SJCRH30 (cell line): ENCODE measurements at regions not wholly inside any gene's neighbourhood (a gene's known extent, or its start where the extent isn't known, plus 50 kb on each side); places are given as distances from the start of the nearest gene placed in this dataset.

Experiments used
- DNase-seq, 2 experiments: peaks; one replicate each; pipeline ENCODE4 v3.0.0-alpha.2; 2015 to 2020
- H3K27ac ChIP-seq: fragments of 250-450 bp; sonication (Bioruptor Pico); 2 replicates; pipeline ENCODE4 v1.5.1; 2020; ENCODE audit warnings: mild to moderate bottlenecking, moderate library complexity
- H3K27me3 ChIP-seq: fragments of 250-450 bp; sonication (Bioruptor Pico); 2 replicates; pipeline ENCODE4 v1.5.1; 2020; ENCODE audit warnings: mild to moderate bottlenecking, moderate library complexity
- H3K36me3 ChIP-seq: fragments of 250-450 bp; sonication (Bioruptor Pico); 2 replicates; pipeline ENCODE4 v1.5.1; 2020; ENCODE audit warnings: mild to moderate bottlenecking, moderate library complexity
- H3K4me1 ChIP-seq: fragments of 250-450 bp; sonication (Bioruptor Pico); 2 replicates; pipeline ENCODE4 v1.5.1; 2020; ENCODE audit warnings: mild to moderate bottlenecking, moderate library complexity
- H3K4me3 ChIP-seq: fragments of 250-450 bp; sonication (Bioruptor Pico); 2 replicates; pipeline ENCODE4 v1.5.1; 2020; ENCODE audit warnings: mild to moderate bottlenecking, moderate library complexity
- H3K9me3 ChIP-seq: fragments of 250-450 bp; sonication (Bioruptor Pico); replicated peaks from 2 replicates; pipeline ENCODE4 v1.5.1; 2020; ENCODE audit warnings: mild to moderate bottlenecking, moderate library complexity

DNA sequence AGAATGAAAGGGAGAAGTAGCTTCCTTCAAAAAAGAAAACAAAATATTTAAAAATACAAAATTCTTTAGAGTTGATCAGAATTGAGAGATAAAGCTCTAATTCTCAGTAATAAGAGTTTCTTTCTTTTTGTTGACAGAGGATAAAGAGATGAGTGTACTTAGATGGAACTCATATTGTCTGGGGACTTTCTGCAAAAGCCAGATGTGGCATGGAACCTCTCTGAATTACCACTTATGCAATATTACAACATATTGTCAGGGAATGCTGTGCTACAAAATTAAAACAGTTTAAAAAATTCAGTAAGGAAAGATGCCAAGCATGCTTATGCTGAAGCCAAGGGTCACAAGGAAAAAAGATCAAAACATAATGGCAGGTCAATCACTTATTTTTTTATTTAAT lies 386.6 kb upstream of the LRATD1 start:
- H3K27me3 ChIP-seq: no peaks in the 10 kb centered on the region
- no peak overlapping the region for H3K4me3 ChIP-seq
- no peaks in the 10 kb centered on the region for H3K9me3 ChIP-seq
- H3K4me1 ChIP-seq: no peaks in the 10 kb centered on the region
- H3K36me3 ChIP-seq: no peaks in the 10 kb centered on the region
- DNase-seq: no peak
- no peak overlapping the region for H3K27ac ChIP-seq

DNA sequence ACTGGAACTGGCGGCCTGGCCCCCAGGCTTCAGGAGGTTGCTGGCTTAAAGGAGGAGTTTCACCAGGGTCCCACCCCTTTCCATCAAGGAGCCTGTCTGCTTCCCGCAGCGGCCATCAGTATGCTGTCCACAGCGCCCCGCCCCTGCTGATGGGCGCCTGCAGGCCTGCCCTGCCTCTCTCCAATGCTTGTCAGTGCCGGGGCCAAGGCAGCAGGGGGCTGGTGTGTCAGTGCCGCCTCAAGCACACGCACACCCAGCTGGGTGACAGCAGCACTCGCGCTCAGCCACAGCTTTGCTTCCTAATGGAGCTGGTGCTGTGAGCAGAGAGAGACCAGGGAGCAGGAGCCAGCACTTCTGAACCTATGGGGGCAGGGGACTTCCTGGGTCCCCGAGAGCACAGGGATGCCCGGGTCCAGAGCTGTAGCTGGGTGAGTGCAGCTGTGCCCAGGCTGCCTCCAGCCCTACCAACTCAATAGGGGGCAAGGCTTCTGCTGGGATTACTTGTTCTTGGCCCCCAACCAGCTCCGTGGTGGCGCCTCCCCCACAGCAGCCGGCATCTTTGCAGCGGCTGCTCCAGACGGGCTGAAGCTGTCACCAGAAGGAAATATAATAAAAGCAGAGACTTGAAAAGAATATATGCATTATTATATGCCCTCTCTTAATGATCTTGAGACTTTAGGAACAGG lies 377.2 kb upstream of the LRATD1 start:
- Histone ChIP-seq H3K9me3 (no peaks in the 10 kb centered on the region), H3K36me3 (no peaks in the 10 kb centered on the region), H3K27ac (no peak overlapping the region), H3K27me3 (no peaks in the 10 kb centered on the region), H3K4me1 (no peaks in the 10 kb centered on the region), H3K4me3 (no peak overlapping the region)
- no peak for DNase-seq

DNA sequence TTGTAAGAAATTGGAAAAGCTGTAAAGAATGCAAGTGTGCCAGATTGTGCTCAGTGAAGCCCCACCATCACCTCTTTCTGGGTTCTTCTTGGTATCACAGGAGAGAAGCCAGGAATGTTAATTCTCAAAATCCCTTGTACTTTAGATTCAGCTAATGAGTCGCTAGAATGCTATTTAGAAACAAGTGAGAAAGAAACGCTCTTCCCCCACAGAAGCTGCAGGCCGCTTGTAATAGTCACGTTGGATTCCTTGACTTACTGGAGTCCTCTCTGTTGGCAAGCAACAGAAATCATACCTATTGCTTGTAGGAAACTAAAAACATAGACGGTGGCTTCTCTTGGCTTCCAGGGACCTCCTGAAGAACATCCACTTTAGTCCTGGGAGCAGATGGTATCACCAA lies 375.6 kb upstream of the LRATD1 start:
- Histone ChIP-seq H3K36me3 (no peaks in the 10 kb centered on the region), H3K27ac (no peak overlapping the region), H3K9me3 (no peaks in the 10 kb centered on the region), H3K4me3 (no peak overlapping the region), H3K4me1 (no peaks in the 10 kb centered on the region), H3K27me3 (no peaks in the 10 kb centered on the region)
- no peak for DNase-seq

DNA sequence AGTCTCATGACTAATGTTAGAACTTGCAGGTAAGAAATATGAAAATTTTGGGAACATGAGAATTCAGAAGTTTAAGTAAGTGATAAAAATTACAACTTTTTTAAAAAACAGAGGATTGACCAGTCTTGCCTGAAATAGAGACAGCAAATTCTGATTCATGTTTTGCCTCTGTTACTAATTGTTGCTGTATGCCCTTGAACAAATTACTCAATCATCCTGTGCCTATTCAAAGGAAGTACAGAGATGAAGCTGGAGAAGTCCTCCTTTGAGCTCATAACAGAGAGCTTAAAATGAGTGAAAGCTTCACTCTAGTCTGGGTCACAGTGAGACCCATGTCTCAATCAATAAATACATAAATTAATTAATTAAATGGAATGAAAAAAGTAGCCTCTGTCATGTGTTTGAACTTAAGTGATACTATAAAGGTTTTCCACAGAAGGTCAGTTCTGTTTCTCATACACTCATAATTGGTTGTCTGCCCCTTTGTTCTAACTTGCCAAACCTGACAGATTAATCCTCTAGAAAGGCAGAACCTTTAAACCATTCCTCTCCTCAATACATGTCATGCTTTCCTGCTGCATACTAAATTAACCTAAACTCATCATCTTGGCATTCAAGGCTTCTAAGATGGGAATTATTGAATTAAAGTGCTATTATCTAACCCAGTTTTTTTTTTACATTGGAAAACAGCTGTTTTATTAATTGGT lies 374.6 kb upstream of the LRATD1 start:
- Histone ChIP-seq H3K4me1 (no peaks in the 10 kb centered on the region), H3K27me3 (no peaks in the 10 kb centered on the region), H3K9me3 (no peaks in the 10 kb centered on the region), H3K36me3 (no peaks in the 10 kb centered on the region), H3K4me3 (no peak overlapping the region), H3K27ac (no peak overlapping the region)
- no peak for DNase-seq

DNA sequence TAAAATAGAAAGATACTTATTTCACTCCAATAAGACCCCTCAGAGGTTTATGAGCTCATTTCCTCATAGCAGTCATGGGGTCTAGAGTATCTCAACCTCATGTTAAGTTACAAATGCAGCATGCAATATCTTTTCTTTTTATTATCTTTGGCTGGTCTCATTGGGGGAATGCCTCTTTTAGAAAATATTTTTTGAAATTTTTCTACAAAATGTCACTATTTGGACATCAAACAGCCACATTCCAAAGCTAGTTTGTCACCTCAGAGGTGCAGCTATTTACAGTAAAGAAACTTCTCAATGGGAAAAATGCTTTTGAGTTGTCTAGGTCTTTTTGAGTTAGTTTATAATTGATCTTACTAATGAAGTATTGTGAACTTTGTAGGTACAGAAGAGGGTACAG lies 370.7 kb upstream of the LRATD1 start:
- H3K4me1 ChIP-seq: no peaks in the 10 kb centered on the region
- H3K27me3 ChIP-seq: 0 out of 2 replicates have a peak, but pooled peaks cover 4% of the 10 kb centered on the region
- H3K27ac ChIP-seq: no peak overlapping the region
- no peaks in the 10 kb centered on the region for H3K36me3 ChIP-seq
- no peak overlapping the region for H3K4me3 ChIP-seq
- DNase-seq: no peak
- no peaks in the 10 kb centered on the region for H3K9me3 ChIP-seq

DNA sequence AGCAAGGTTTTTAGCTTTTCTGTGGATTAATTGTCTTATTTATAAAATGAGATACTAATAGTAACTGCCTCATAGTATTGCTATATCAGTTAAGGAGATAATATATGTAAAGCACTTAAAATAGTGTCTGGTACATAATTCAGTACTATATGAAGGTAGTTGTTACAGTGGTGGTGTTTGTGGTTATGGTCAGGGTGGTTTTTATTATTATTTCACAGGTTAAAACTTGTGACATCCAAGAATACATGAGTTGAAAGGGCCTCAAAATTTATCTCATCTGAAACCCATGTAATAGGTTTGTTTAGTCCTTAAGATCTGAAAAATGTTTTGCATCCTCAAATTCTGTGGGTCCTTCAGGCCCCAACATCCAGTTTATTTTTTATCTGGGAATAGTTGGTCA lies 369.5 kb upstream of the LRATD1 start:
- H3K27me3 ChIP-seq: 0 out of 2 replicates have a peak, but pooled peaks cover 4% of the 10 kb centered on the region
- H3K36me3 ChIP-seq: no peaks in the 10 kb centered on the region
- no peaks in the 10 kb centered on the region for H3K9me3 ChIP-seq
- H3K4me1 ChIP-seq: no peaks in the 10 kb centered on the region
- DNase-seq: no peak
- H3K27ac ChIP-seq: no peak overlapping the region
- H3K4me3 ChIP-seq: no peak overlapping the region

DNA sequence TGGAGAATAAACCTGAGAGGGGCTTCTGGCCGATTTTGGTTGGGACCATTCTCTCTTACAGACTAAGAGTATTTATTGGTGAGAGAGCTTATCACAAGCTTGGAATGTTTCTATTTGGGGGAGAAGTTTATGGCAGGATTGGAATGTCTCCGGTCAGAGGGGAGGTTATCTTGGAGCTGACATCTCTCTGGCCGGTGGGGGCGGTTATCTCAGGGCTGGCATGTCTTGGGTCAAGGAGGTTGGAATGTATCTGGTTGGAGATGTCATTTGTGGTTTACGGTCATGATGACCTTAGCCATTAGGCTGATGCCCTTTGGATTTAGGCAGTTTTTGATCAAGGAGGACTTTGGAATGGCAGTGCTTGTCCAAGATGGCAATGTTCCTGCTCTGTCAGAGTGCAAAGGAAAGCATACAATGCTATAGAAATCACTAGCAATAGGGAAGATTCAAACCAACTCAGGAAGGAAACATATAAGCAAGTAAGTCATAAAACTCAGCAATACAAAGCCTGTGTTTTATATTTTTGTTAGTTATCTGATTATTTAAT lies 362.4 kb upstream of the LRATD1 start:
- no peaks in the 10 kb centered on the region for H3K4me1 ChIP-seq
- no peak overlapping the region for H3K27ac ChIP-seq
- no peaks in the 10 kb centered on the region for H3K36me3 ChIP-seq
- DNase-seq: no peak
- H3K4me3 ChIP-seq: no peak overlapping the region
- H3K27me3 ChIP-seq: 0 out of 2 replicates have a peak, but pooled peaks cover 4% of the 10 kb centered on the region
- no peaks in the 10 kb centered on the region for H3K9me3 ChIP-seq

DNA sequence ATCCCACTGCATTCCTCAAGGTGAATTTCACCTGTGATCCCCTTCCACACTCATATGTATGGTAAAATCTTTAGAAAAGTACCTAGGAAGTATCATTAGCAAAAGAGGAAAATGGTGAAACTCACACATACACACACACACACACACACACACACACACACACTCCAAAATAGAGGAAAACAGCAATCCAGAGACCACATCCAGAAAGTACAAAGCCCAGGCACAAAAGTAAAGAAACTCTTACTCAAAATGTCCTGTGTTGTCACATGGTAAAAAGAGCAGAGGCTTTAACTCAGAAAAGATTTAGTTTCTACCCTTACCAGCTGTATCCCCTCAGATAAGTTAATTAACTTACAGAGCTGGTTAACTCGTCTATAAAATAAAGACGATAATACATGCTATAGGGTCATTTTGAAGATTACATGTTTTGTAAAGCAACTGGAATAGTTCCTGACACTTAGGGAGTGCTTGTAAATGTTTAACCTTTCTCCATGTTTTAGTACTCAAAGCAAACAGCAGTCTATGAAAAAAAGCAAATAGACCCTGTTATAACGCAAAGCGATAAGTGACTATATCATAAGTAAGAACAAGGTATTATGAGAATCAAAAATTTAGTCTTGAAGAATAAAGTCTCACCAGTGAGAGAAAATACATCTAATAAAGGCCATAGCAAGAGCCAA lies 360.0 kb upstream of the LRATD1 start:
- Histone ChIP-seq H3K36me3 (no peaks in the 10 kb centered on the region), H3K27me3 (no peaks in the 10 kb centered on the region), H3K4me3 (no peak overlapping the region), H3K9me3 (no peaks in the 10 kb centered on the region), H3K27ac (no peak overlapping the region), H3K4me1 (no peaks in the 10 kb centered on the region)
- no peak for DNase-seq

DNA sequence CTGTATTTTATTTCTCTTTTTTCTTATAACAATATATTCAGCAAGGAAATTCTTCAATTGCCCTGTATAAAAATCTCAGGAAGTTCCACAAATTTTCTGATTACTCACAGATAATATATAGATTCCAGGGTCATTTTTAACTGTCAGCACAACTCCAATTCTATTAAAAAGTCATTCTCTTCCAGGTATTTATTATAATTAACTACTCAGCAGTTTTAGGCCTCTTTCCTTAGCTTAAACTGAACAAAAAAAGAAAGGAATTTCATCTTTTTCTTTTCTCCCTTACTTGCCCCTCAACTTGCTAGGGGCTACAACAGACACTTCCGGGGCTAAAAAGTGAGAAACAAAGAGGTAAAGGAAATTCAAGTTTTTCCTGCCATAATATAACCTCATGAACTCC lies 358.9 kb upstream of the LRATD1 start:
- H3K27me3 ChIP-seq: no peaks in the 10 kb centered on the region
- H3K9me3 ChIP-seq: no peaks in the 10 kb centered on the region
- no peak for DNase-seq
- no peaks in the 10 kb centered on the region for H3K36me3 ChIP-seq
- no peak overlapping the region for H3K4me3 ChIP-seq
- H3K27ac ChIP-seq: no peak overlapping the region
- no peaks in the 10 kb centered on the region for H3K4me1 ChIP-seq

DNA sequence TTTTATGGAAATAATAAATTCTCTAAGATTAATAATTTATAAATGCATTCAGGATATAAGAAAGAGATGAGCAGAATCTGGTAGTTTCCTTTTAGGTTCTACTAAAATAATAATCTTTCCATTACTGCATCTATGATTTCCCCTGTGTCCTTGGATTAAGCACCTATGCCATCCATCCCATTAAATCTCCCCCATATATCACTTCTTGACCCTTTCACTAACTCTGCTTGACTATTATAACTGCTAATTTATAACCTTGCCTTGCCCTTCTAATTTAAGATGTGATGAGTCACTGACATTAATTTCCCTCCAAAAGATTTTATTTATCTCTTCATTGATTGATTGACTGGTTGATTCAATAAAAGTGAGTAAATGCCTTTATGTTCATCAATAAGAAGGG lies 348.3 kb upstream of the LRATD1 start:
- no peaks in the 10 kb centered on the region for H3K9me3 ChIP-seq
- H3K36me3 ChIP-seq: no peaks in the 10 kb centered on the region
- H3K27me3 ChIP-seq: no peaks in the 10 kb centered on the region
- H3K27ac ChIP-seq: no peak overlapping the region
- DNase-seq: no peak
- H3K4me1 ChIP-seq: no peaks in the 10 kb centered on the region
- no peak overlapping the region for H3K4me3 ChIP-seq

DNA sequence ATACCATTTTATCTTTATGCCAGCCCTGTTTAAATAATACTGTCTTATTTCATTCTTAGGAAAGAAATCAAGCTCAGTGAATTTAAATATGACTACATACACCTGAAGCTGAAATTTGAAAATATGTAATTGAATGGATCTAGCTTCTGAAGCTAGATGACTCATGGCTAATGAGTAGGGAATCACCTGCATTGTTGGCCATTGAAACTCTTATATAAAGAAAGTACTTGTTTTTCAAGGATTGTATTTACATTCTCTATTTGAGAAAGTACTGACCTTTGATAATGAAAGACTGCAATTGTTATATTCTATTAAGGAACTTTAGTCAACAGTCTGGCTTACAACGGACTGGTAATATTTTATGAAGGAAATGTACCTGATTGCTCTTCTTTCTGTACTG lies 346.7 kb upstream of the LRATD1 start:
- no peak for DNase-seq
- Histone ChIP-seq H3K9me3 (no peaks in the 10 kb centered on the region), H3K4me1 (no peaks in the 10 kb centered on the region), H3K36me3 (no peaks in the 10 kb centered on the region), H3K27me3 (no peaks in the 10 kb centered on the region), H3K27ac (no peak overlapping the region), H3K4me3 (no peak overlapping the region)

DNA sequence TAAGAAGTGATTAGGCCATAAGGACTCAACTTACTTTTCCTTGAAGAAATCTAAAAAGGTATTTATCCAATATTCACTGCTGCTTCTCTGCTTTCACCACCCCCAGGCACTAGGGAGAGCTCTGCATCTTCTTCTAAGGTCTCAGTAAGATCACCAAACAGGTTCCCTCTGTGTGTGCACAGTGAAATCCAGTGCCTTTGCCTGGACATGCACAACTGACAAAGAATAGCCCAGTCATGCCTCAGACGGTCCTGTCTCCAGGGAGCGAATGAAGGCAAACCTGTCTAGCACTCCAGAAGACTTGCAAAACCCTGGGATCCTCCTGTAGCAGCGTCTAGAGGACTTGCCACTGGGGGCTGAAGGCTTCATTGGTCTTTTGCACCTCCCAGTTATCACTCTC lies 344.5 kb upstream of the LRATD1 start:
- H3K27me3 ChIP-seq: no peaks in the 10 kb centered on the region
- H3K4me3 ChIP-seq: no peak overlapping the region
- no peaks in the 10 kb centered on the region for H3K9me3 ChIP-seq
- no peak overlapping the region for H3K27ac ChIP-seq
- H3K36me3 ChIP-seq: no peaks in the 10 kb centered on the region
- no peaks in the 10 kb centered on the region for H3K4me1 ChIP-seq
- no peak for DNase-seq

DNA sequence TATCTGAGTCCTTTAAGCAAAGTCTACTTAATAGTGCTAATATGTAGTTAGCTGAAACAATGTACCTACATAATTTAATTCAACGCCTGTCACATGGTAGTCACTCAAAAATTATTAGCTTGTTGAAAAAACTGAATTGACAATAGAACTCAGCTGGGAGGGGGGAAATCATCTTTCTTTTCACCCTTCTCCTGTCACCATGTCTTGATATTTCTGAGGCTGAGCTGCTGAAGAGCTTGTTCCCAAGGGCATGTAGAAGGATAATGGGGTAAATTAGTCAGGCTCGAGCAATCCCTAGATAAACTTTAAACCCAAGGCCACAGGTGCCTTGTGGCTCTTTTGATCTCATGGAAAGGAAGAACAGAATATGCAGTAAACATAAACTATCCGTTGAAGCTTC lies 339.6 kb upstream of the LRATD1 start:
- no peak overlapping the region for H3K4me3 ChIP-seq
- H3K36me3 ChIP-seq: no peaks in the 10 kb centered on the region
- no peaks in the 10 kb centered on the region for H3K9me3 ChIP-seq
- no peaks in the 10 kb centered on the region for H3K4me1 ChIP-seq
- no peak for DNase-seq
- no peaks in the 10 kb centered on the region; the same call in 1 of the 2 replicates for H3K27me3 ChIP-seq
- no peak overlapping the region for H3K27ac ChIP-seq

DNA sequence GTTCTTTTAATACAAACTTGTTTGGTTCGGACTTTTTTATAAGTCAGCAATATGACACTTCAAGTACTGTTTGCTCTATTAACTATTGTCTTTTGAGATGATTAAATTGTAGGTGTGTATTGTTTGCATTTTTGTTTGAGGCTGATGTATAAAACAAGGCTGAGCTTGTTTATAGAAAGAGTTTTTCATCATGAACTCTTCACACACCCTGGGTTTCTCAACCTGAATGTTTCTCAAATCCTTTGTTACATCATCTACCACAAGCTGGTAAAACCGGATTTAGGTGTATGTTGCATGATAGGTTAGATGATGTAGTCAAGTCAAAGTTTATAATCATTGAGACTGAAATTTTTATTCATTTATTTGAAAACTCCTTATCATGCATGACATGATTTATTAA lies 335.2 kb upstream of the LRATD1 start:
- Histone ChIP-seq H3K36me3 (no peaks in the 10 kb centered on the region), H3K4me3 (no peak overlapping the region), H3K27me3 (no peaks in the 10 kb centered on the region; the same call in 1 of the 2 replicates), H3K27ac (no peak overlapping the region), H3K4me1 (no peaks in the 10 kb centered on the region), H3K9me3 (no peaks in the 10 kb centered on the region)
- no peak for DNase-seq

DNA sequence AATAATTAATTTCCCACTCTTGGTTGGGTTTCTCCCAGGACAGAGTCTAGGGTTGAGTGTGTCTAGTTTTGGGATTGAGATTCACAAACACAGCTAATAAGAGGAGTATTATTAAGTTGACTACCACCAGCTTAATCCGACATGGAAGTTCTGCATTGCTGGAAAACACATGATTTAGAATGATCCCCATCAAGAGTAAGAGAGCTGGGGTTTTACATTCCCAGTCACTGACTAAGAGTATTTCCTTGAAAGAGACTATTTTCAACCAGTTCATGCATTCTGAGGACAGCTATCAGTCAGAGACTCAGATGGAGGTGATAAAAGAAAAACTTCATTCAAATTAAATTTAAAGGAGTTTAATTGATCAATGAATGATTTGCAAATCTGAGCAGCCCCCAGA lies 334.6 kb upstream of the LRATD1 start:
- Histone ChIP-seq H3K4me1 (no peaks in the 10 kb centered on the region), H3K4me3 (no peak overlapping the region), H3K27ac (no peak overlapping the region), H3K9me3 (no peaks in the 10 kb centered on the region), H3K36me3 (no peaks in the 10 kb centered on the region), H3K27me3 (no peaks in the 10 kb centered on the region; the same call in 1 of the 2 replicates)
- DNase-seq: no peak
